Bronchial epithelial cell (primary cell): ENCODE measurements at regions not wholly inside any gene's neighbourhood (a gene's known extent, or its start where the extent isn't known, plus 50 kb on each side); places are given as distances from the start of the nearest gene placed in this dataset.

Experiments used
- DNase-seq: peaks from one replicate; pipeline ENCODE4 v3.0.0-alpha.2; 2010; ENCODE audit warnings: low read depth
- FAIRE-seq: peaks from 2 replicates; lab custom pipeline; 2011; peaks lifted over from hg19 to GRCh38; lab: Jason Lieb, UNC
- H3K27me3 ChIP-seq: 2 replicates; pipeline ENCODE4 v1.5.1; 2011; ENCODE audit warnings: low read length; ENCODE audit not compliant: control insufficient read depth, insufficient read depth
- H3K36me3 ChIP-seq: 2 replicates; pipeline ENCODE4 v1.5.1; 2011; ENCODE audit warnings: low read length; ENCODE audit not compliant: control insufficient read depth, insufficient read depth
- H3K4me3 ChIP-seq: 2 replicates; pipeline ENCODE4 v1.5.1; 2011; ENCODE audit warnings: mild to moderate bottlenecking, low read depth, low read length, control low read depth
- CTCF ChIP-seq: IDR thresholded peaks from 2 replicates; pipeline ENCODE4 v1.5.1; 2011; ENCODE audit warnings: mild to moderate bottlenecking, moderate library complexity, low read length, control low read depth, inconsistent platforms; ENCODE audit not compliant: insufficient read depth, severe bottlenecking

GRCh38 chr3:113086560-113087461 is 96.0 kb downstream of the GTPBP8 start:
- Histone ChIP-seq H3K27me3 (no peaks in the 10 kb centered on the region), H3K4me3 (no peak overlapping the region), H3K36me3 (no peaks in the 10 kb centered on the region)
- FAIRE-seq: no peak
- no peak for TF ChIP-seq CTCF
- DNase-seq: peak; percentile 15

GRCh38 chr3:113088616-113089015 is 97.8 kb downstream of the GTPBP8 start:
- Histone ChIP-seq H3K27me3 (no peaks in the 10 kb centered on the region), H3K4me3 (no peak overlapping the region), H3K36me3 (no peaks in the 10 kb centered on the region)
- no peak for TF ChIP-seq CTCF
- FAIRE-seq (no peak), DNase-seq (no peak)

GRCh38 chr3:113091417-113091816 is 100.6 kb downstream of the GTPBP8 start:
- no peaks in the 10 kb centered on the region for H3K27me3 ChIP-seq
- no peaks in the 10 kb centered on the region for H3K36me3 ChIP-seq
- DNase-seq: no peak
- TF ChIP-seq CTCF: no peak
- no peak for FAIRE-seq
- no peak overlapping the region for H3K4me3 ChIP-seq

GRCh38 chr3:113092746-113093145 is 102.0 kb downstream of the GTPBP8 start:
- FAIRE-seq (no peak), DNase-seq (no peak)
- TF ChIP-seq CTCF: no peak
- Histone ChIP-seq H3K36me3 (no peaks in the 10 kb centered on the region), H3K4me3 (no peak overlapping the region), H3K27me3 (no peaks in the 10 kb centered on the region)

- FAIRE-seq (no peak), DNase-seq (no peak)
- Histone ChIP-seq H3K36me3 (no peaks in the 10 kb centered on the region), H3K4me3 (no peak overlapping the region), H3K27me3 (no peaks in the 10 kb centered on the region)
- no peak for TF ChIP-seq CTCF
These were observed 103.8 kb downstream of the GTPBP8 start for GRCh38 chr3:113094337-113095221.
